GM18870 (cell line): ENCODE measurements at regions not wholly inside any gene's neighbourhood (a gene's known extent, or its start where the extent isn't known, plus 50 kb on each side); places are given as distances from the start of the nearest gene placed in this dataset.

ENCODE experiments used
- ATAC-seq: cut with Tn5 transposase; IDR thresholded peaks from one replicate; pipeline ENCODE4 v1.9.1; 2021; ENCODE audit warnings: moderate library complexity; ENCODE audit not compliant: unreplicated experiment

DNA sequence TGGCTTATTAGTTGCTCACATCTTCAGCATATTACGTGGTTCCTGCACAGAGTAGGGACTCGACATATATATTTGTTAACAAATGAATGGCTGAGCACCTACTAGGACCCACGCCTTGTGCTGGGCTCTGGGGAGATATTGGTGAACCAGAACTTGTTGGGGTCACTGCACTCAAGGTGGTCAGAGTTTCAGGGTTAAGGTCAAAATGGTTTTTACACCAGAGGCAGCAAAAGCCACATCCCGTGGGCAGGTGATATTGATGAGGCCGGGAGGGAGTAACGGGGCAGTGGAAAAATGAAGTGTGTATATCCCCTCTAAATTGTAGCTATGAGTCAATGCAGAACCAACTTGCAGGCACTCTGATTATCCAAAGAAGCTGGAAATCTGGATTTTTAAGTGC lies 136.5 kb upstream of the KLF4 start:
- no peak for ATAC-seq

DNA sequence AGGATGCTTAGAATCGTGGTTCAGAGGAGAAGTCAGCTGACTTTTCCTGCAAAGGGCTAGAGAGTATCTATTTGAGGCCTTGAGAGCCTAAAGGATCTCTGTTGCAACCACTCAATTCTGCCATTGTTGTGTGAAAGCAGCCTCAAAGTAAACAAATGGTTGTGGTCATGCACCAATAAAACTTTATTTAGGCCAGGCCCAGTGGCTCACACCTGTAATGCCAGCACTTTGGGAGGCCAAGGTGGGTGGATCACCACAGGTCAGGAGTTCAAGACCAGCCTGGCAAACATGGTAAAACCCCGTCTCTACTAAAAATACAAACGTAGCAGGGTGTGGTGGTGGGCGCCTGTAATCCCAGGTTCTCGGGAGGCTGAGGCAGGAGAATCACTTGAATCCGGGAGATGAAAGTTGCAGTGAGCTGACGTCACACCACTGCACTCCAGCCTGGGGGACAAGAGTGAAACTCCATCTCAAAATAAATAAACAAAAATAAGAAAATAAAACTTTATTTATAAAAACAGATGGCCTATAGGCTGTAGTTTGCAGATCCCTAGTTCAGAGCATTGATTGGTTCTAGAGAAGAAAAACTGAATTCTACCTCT lies 135.9 kb upstream of the KLF4 start:
- ATAC-seq = no peak

DNA sequence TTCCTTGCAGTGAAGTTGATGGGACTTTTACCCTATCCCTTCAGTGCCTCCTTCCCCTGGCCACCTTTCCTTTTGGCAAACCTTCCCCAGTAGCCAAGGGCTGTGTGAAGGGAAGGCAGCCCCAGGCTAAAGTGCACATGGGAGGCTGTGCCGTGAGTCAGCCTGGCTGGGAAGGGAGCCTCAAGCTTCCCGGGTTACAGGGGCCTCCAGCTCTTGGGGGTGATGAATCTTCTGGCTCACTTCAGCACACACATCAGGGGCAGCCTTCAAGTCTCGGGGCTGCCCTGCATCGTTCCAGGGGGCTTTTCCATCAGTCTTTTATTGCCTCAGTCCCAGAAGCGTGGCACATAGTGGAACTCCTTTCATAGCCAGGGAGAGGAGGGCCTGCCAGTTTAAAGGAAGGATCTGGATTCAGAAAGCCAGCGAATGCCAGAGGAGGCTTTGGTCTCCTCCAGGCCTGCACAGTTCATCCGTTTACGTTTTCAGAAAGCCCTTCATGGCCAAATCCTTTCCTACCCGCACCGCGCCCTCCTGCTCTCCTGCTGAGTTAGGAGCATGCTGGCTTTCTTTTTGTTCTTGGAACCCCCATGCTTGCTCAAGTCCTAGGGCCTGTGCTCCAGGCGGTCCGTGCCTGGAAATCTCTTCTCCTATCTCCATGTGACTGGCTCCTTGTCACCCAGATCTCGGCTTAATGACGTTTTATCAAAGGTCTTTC lies 134.8 kb upstream of the KLF4 start:
- ATAC-seq = no peak

DNA sequence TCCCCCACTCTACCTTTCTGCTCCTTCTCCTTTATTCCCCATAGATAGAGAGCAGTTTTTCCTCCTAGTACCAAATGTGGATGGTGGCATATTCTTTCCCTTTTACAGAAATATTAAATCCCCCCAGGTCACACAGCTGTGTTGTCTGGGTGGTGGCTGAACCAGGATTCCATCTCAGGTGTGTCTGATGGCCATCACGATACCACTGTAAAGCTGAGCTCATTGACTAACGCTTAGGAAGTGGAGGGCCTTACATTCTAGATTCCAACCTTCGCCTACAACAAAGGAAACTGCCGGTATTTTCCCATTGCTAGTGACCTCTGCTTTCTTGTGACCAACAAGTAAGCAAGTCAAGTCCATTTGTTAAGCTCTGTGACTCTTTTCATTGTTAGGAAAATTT lies 131.9 kb upstream of the KLF4 start:
- no peak for ATAC-seq

DNA sequence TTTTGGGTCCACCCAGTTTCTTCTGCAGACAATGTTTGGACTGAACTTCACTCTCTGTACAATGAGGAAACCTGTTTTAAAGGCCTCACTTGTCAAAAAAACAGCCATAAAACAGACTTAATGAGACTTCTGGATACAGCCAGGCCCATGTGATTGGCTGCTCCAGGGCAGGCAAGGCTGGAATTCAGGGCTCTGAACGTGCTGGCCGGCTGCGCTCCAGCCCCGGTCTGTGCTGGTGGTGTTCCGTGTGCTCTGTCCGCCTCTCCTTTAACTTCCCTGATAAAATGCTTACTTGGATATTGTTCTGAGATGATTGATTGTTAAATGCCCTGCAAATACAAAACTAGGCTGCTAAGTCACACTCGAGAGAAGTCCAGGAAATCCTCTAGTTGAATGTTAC lies 131.2 kb upstream of the KLF4 start:
- ATAC-seq = no peak

DNA sequence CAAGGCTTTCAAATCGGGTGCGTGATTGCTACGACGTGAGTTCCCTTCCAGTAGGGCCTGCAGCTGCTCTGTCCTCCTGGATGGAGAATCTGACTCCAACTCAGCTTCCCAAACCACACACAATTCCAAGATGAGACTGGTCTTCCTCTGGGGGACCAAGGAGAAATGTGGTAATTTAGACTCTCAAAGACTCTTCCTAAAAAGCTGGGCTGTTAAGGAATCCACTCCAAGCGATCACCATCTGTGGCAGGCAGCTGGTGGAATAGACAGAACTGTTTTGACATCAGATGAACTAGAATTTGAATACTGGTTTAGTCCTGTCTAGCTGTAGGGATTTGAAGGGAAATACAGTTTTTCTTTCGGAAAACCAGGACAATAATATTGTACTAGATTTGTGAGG lies 130.7 kb upstream of the KLF4 start:
- no peak for ATAC-seq

DNA sequence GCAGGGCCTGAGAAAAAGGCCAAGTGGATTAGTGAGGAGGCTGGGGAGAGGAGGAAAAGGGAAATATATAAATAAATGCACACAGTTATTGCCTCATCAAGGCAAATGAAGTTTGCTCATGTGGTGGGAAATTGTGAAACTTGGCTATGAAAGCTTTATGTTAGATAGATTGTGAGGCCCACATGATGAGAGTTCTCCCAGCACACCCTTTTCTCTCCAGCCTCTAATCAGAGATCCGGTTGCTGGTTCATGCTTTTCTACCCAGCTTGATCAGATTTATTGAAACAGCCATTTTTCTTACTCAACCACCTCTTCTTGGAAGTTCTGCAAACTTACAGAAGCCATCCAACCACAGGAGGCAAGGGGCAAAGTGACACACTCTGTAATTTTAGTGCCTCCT lies 125.8 kb upstream of the KLF4 start:
- no peak for ATAC-seq

DNA sequence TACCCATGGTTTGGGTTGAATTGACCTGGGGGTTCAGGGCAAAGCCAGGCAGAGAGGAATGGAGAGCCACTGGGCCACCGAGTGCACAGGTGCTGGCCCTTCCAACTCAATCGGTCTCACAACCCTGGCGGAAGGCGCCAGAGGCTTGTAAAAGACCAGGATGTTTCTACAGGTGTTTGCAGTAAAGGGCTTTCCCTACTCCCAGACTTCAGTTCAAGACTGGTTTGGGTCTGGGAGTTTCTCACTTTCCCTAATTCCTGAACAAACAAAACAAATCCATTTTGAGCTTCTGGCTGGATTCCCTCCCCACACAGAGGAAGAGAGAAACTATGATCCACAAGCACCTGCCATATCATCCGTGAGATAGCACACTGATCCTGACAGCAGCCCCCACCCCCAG lies 125.2 kb upstream of the KLF4 start:
- no peak for ATAC-seq

DNA sequence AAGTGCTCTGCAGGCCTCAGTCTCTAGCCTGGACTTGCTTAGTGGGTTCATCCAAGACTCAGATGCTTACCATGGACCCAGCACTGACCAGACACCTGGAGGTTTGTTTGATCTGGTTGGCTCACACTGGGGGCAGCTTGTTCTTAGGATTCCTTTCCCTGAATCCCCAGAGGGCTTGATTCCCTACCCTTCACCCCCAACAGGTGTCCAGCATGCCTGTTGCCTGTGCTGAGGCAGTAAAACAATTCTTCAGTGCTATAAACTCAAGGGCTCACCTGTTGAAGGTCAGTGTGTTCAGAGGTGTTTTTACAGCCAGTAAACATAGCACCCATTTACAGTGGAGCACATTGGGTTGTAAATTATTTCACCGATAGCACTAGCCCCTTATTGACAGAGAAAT lies 123.8 kb upstream of the KLF4 start:
- ATAC-seq = no peak

DNA sequence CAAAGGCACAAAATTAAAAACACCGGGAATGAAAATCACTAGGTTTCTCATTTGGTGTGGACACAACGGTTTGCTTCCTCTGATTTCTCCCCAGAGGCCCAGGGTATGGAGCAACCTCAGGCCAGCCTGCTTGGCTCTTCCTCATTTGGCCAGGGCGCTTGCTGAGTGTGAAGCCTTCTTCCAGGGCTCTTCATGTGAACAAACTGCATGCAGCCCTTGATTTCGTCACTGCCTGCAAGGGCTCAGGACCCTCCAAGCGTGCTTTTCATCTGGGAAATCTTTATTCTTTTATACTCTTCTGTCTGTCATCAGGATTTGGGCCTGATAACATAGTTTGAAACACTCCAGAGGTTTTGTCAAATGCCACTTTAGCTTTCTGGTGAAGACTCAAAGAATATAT lies 122.6 kb upstream of the KLF4 start:
- no peak for ATAC-seq

DNA sequence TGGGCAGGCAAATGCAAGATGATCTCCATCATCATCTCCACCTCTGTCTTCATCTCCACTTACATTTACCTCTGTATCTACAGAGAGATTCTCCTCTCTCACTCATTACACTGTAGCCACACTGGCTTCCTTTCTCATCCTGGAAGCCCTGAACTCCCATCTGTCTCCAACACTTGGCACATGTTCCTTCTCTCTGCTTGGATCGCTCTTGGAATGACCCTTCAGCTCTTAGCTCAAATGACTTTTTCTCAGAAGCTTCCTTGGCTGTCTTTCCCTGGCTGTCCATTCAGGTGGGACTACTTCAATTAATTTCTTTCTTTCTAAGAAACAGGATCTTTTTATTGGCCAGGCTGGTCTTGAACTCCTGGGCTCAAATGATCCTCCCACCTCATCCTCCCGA lies 120.0 kb upstream of the KLF4 start:
- ATAC-seq = no peak

DNA sequence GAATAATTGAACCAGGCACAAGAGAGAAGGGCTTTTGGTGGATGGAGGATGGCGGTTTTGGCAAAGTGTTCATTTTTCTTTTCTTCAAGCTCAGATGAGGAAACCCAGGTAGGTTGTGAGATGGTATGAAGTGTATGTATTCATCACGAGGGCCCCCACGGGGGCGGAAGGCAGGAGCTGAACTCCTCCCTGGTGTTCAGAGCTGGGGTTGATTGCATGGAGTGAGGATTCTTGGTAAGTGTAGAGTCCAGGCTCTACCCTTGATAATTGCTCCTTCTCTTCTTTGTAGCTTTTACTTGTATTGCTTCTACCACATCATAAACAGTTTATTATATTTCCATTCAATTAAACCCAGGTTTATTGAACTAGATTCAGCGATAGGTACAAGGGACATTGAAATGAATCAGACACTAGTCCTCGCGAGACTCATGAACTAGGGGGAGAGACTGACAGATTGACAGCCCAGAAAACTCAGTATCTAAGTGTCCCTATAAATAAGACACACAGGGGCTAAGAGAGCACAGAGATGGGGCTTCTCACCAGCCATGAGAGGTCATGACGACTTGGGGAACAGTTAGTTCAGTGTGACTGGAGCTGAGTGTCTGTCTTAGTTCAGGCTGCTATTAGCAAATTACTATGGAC lies 116.7 kb upstream of the KLF4 start:
- ATAC-seq = no peak

DNA sequence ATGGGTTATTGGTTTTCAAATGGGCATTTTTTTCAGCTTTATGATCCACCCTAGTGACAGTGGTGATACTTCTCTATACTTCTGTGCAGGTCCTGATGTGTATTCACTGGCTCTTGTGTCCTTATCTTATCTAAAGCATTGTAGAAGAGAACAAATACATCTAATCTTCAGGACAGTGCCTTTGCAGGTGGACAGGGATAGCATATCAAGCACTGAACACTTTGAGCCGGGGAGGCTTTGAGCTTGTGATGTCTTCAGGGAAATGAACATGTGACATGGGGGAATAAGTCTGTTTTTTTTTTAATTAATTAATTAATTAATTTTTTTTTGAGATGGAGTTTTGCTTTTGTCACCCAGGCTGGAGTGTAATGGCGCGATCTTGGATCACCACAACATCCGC lies 115.5 kb upstream of the KLF4 start:
- no peak for ATAC-seq

DNA sequence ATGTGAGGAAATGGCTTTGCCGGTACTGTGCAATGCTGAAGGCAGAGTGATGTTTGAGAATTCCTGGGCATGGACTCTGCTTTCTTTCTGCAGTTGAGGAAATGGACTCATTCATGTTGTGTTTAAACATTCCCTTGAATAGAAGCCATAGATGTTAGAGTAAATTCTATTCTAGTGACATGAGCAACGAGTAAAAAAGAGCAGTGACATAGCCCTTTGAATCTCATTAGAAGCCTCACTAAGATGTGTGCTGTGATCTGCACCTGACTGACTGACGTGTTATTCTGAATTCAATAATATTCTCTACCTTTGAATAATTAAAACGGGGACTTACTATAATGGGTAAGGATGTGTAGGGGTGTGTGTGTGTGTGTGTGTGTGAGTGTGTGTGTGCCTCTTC lies 113.7 kb upstream of the KLF4 start:
- ATAC-seq = no peak

DNA sequence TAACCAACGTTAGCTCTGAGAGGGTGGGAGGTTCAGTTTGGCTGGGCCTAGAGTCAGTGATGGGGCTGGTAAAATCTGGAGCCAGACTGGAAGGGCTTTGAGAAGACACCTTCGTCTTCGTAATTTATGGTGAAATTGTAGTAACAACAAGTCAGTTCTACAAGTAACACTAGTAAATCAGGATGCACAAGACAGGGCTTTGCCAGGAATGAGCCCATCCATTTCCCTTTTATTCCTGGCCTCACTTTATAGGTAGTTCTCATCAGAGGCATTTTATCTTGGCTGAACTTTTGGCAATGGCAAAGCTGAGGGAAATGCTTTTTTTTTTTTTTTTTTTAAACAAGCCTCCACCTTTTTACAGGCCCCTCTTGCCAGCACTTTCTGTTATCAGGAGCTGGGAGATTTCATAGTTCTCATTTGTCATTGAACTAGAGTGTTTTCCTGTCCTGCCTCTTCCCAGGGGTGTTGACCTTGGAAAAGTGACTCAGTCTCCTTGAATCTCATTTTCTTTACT lies 110.5 kb upstream of the KLF4 start:
- ATAC-seq = no peak

DNA sequence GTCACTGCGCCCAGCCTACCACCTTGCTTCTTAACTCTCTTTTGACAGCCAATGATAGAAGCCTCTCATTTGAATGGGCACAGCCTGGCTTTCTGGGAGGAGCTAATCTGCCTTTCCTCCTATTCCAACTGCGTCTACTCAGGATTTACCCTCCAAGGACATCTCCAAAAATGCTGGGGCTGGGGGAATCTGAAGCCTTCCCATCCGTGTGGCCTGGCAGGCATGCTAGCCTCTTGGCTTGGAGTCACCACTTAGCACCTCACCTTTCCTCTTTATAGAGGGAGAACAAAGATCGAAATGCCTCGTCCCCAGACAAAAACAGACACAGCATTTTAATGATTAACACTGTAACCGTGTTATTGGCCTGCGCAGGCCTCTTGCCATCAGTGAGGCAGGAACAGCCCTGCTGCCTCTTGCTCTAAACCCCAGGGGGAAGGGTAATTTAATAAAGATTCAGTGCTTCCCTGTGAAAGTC lies 108.2 kb upstream of the KLF4 start:
- ATAC-seq = no peak

DNA sequence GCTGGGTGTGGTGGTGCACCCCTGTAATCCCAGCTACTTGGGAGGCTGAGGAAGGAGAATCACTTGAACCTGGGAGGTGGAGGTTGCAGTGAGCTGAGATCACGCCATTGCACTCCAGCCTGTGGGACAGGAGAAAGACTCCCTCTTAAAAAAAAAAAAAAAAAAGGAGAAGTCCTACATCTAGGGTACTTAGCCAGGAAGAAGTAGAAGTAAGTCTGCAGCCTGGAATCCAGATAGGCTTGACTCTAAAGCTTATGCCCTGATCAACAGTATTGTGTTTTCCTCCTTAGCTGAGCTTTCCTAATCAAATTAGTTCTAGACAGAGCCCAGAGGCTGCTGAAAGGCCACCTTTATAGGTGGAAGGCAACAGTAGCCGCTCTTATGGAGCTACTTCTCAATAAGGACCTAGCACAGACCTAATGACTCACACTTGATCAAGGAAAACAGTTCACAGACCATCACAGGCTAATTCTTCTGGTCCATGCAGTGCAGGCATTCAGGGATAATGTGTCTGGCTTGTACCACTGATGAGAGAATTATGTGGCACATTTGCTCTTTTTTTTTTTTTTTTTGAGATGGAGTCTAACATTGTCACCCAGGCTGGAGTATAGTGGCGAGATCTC lies 105.5 kb upstream of the KLF4 start:
- ATAC-seq = no peak

DNA sequence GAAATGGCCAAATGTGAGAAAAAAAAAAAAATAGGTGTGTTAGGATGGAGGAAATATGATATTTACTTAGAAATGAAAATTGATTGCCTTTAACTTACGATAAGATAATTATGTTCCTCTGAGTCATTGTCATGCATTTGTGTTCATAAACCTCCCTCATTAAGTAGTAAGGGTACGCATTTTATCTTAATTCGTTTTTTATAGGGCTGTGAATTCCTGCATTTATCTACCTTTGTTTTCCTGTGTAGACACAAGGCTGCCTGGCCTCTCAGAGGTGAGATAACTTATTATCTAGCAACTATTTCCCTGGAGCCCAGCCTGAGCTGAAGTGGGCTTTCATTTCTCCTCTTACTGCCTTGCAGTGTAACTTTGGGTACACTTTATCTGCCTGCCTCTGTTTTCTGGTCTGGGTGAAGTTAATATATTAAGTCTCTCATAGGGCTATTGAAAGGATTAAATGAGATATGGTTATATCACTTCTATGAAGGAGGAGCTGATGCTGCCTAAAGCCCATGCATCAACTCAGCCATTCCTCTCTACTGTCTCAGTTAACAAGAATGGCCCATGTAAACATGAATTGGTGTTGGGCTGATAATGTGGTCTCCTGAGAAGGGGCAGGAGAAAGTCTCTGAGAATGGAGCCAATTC lies 103.8 kb upstream of the KLF4 start:
- ATAC-seq = no peak

DNA sequence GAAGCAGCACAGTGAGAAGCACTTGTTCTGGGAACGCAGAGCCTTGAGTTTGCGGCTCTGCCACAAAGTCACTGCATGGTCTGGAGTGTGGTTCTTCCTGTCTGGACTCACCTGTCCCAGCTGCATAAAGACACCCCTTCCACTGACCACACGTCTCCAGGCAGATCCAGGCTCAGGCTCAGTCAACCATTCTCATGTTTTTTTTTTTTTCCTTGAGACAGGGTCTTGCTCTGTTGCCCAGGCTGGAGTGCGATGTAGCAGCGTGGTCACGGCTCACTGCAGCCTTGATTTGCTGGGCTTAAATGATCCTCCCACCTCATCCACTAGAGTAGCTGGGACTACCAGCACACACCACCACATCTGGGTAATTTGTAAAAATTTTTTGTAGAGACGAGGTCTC lies 102.9 kb upstream of the KLF4 start:
- no peak for ATAC-seq

DNA sequence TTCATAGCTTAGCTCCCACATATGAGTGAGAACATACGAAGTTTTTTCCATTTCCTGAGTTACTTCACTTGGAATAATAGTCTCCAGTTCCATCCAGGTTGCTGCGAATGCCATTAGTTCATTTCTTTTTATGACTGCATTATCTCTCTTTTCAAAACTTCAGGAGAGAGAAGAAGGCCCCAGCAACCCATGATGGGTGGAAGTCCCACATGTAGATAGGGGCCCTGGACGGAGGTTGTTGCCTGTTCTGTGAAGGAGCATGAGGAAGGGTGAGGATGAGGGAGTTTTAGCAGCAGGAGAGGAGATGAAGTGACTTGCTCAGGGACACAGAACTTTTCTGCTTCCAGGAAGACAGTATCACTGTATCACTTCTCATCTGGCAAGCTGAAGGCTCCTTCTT lies 102.2 kb upstream of the KLF4 start:
- ATAC-seq = no peak

DNA sequence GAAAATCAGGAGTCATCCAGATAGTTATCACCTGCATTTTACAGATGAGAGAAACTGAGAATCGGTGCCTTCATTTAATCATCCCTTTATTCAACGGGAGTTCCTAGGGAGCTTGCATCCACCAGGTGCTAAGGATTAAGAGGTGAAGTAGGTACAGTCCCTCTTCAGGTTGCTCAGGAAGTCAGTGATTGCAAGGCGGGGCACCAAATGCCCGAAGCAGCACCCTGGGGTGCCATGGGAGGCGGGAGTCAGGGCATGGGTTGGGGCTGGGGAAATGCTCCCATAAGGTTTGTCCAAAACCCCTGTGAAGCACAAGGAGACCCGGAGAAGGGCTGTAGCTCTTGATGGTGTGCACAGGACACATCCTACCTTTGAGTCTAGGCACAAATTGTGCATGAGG lies 98.8 kb upstream of the KLF4 start:
- no peak for ATAC-seq
